HT-29 (cell line): ENCODE measurements at regions not wholly inside any gene's neighbourhood (a gene's known extent, or its start where the extent isn't known, plus 50 kb on each side); places are given as distances from the start of the nearest gene placed in this dataset.
"Not testable (repeated sequence)": the region's sequence is repeated elsewhere in the genome, so short reads cannot be mapped to it uniquely, and the experiment has no call there.

Experiments
- DNase-seq: peaks from one replicate; pipeline ENCODE4 v3.0.0-alpha.2; 2015; ENCODE audit warnings: low spot score

DNA sequence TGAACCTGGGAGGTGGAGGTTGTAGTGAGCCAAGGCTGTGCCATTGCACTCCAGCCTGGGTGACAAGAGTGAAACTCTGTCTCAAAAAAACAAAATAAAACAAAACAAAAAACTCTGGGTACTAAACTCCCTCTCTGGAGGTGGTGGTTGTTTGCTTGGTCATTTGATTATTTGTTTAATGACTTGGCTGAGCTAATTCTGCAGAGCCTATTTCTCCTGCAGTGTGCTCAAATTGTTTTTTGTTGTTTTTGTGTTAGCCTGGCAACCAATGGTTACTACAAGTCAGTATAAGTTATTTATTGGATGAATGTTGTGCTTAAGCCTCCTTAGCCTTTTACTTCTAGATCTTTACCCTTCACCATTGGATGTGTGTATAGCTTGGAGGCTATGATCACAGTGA lies 387.5 kb downstream of the ADCYAP1 start:
- DNase-seq, result peak; percentile 6

DNA sequence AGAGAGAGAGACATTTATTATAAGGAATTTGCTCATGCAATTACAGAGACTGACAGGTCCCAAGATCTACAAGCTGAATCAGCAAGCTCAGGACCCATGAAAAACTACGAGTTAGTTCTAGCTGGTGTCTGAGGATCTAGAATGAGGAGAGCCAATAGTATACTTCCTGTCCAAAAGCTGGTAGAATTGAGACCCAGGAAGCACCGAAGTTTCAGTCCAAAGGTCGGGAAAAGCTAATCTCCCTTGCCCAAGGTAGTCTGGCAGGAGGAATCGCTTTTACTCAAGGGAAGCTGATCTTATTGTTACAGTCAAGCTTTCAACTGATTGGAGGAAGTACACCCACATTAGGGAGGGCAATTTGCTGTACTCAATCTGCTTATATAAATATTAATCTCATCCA lies 389.6 kb downstream of the ADCYAP1 start:
- peak; percentile 67 for DNase-seq

DNA sequence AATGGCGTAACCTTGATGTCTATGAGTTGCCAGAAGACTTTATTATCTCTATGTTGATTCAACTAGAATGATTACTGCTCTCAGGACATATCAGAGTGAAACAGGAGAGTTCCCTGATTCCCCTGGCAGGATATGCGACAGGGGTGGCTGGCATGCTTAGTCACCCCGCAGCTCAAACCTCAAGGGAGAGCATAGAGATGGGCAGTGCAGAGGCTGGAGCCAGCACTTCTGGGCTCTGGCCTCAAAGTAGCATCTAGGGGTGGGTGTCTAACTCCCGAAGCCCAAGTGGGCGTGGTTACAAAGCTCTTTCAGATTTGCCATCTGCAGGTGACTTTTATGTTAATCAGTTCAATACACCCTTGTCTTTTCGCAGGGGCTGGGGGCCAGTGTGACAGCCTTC lies 391.6 kb downstream of the ADCYAP1 start:
- DNase-seq, result no peak

DNA sequence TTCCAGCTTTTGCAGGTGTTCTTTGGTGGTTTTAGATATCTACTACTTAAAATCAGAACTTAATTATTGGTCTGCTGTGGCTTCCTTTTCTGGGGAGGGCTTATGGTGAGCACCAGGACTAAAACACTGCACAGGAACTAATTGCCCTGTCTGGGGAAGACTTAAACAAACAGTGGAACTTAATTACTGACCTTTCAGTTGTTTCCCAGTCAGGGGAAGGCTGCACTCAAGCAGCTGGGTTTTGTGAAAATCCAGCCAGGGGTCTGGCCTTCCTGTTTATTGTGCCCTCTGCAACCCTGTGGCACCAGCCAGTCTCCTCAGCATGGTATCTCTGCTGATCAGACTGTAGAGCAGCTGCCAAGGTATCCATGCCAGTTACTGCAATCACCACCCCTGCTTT lies 398.2 kb downstream of the ADCYAP1 start:
- no peak for DNase-seq

DNA sequence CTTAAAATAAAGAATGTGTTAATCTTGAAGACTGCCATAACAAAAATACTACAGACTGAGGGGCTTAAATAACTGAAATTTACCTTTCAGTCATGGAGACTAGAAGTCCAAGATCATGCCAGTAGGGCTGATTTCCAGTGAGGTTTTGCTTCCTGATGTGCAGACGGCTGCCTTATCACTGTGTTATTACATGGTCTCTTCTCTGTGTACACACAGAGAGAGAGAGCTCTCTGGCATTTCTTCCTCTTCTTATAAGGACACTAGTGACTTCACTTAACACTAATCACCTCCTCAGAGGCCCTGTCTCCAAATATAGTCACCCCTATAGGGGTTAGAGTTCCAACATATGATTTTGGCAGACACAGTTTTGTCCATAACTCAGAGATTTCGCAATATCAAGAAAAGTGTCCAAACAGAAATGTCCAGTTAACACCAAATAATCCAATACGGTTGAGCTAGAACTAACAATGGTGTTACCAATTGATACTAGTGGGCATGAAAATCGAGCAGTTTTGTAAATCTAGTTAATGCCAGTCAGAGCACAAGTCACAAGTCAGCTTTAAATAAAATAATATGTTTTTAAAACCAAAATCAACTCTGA lies 399.8 kb downstream of the ADCYAP1 start:
- no peak for DNase-seq

DNA sequence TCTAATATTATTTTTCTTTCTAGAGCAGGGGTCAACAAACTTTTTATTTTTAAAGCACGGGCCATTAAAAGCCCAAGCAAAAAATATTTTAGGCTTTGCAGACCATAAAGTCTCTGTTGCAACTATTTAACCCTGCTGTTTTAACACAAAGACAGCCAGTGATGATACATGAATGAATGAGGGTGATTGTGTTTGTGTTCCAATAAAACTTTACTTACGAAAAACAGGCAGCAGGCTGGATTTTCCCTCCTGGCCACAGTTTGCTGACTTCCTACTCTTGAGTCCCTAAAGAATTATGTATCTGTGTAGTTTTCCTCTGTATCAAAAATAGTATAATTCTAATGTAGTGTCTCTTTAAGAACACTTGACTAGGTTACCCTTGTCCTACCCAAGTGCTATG lies 402.0 kb downstream of the ADCYAP1 start:
- no peak for DNase-seq

DNA sequence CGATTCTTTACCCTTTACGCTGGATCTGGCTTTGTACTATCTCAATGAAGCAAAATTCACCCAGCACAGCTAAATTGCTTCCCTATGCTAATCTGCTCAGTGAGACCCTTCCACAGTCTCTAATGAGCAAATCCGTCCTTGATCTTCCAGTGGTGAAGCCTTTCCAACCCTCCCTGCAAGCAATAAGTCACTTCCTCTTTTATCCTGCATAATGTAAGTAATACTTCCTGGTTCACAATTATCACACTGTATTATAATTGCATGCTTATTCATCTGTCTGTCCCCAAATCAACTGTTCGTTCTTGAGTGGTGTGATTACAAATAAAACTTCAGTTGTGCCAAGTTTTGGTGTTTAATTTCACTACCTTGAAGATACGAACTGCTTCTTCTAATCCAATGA lies 404.0 kb downstream of the ADCYAP1 start:
- DNase-seq, result no peak

DNA sequence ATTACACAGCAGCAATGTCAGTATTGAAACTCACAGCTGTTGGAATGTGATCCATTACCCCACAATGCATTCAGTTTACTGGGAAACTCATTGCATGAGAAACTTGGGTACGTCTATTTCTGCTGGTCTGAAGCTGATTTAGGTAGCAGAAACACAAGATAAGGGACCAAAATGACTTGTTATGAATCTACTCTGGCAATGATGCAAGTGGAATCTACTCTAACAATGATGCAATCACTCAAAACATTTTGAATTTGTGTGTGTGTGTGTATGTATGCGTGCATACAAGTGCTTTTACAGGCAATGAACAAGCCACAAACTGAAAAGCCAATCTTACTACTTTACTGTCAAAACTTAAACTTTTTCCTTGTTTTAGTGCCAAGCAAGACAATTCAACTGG lies 406.7 kb downstream of the ADCYAP1 start:
- DNase-seq, result no peak

DNA sequence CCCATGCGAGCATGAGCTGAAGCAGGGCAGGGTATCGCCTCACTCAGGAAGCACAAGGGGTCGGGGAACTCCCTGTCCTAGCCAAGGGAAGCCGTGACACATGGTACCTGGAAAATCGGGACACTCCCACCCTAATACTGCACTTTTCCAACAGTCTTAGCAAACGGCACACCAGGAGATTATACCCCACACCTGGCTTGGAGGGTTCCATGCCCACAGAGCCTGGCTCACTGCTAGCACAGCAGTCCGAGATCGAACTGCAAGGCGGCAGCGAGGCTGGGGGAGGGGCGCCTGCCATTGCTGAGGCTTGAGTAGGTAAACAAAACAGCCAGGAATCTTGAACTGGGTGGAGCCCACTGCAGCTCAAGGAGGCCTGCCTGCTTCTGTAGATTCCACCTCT lies 430.7 kb downstream of the ADCYAP1 start:
- DNase-seq, result not testable (repeated sequence)

DNA sequence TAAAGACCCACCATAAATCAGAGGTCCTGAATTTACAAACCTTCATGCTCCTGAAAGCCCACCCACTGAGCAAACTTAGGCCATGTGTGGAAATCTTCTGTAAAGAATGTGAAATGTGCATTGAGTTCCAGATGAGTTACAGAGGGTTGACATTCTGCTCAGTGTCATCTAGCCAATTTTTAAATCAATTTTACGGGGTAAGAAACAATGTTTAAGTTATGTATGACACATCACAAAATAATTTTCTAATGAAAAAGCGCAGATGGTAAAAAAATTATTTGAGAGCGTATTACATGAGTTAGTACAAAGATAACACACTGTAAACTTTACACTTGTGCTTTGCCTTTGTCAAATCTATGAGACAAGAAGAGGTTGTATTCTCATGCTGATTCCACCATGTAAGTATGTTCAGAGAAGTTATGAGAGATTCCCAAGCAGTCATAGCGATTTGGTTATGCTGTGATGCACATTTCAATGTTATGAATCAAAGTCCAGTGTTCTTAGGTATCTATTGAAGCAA lies 446.3 kb downstream of the ADCYAP1 start:
- no peak for DNase-seq

DNA sequence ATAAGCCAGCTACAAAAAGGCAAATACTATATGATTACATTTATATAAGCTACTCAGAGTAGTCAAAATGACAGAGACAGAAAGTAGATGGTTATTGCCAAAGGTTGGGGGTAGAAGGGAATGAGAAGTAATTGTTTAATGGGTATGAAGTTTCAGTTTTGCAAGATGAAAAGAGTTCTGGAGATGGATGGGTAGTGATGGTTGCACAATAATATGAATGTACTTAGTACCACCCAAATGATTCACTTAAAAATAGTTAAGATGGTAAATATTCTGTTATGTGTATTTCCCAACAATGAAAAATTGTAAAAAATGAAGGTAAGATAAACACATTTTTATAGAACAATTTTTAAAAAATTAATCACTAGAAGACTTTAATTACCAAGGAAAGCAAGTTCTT lies 448.4 kb downstream of the ADCYAP1 start:
- DNase-seq, result no peak

DNA sequence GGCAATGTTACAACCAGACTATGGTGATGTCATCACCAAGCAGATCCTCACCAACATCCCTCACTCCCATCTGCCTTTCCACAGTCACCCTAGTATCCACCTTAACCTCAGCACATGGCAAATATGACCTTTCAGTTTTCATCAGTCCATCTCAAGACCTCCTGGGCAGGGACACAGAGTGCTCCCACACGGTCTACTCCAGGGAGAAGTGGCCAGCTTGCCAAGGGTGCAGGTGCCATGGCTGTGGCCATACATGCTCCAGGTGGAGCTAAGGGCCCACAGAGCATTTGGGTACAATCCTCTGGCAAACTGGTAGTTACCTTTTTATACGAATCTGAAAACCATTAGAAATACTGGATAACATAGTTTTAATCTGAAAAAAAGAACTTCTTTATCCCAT lies 453.1 kb downstream of the ADCYAP1 start:
- no peak for DNase-seq

DNA sequence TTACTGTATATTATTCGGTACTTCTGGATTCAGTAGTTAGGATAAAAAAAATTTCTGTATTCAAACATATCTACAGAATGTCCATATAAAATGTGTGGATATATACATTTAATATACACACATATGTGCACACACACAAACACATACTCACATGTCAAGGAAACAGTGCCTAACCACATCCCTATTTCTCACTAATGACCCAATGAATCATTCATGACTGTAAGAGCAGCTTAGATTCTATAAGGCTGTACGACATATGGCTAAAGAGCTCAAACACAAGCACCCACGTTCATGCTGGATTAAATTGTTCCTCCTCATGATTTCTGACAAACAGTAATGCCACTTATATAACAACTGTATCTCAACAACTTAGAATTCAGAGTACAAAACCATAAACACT lies 457.3 kb downstream of the ADCYAP1 start:
- DNase-seq, result no peak

DNA sequence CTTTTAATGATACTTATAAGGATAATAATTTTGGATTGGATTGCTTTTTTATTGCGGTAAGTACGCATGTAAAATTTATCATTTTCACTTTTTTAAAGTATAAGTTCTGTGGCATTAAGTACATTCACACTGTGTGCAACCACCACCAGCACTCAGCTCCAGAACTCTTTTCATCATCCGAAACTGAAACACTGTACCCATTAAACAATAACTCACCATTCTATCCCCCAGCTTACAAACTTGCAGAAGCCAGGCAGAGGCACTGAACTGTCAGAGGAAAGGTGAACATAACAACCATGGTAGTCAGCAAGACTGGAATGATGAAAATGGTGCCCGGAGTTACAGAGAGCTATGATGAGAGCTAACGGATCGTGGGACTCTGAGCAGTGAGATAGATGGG lies 465.9 kb downstream of the ADCYAP1 start:
- DNase-seq, result no peak

DNA sequence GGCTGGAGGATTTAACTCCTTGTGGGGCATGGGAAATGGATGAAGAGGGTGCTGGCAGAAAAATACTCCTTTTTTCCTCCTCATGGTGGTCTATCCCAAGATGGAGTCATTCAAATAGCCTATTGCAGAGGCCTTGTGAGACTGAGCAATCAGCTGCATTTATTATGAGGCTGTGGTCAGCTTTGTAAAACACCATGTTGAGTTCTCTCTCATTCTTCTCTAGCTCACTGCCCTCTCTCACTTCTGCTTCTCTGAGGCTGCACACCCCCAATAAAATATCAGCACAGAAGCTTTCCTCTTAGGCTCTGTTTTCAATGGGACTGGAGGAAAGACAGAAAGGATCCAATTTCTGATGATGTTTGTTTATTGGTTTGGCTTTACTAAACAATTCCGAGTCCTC lies 467.1 kb downstream of the ADCYAP1 start:
- DNase-seq, result no peak

DNA sequence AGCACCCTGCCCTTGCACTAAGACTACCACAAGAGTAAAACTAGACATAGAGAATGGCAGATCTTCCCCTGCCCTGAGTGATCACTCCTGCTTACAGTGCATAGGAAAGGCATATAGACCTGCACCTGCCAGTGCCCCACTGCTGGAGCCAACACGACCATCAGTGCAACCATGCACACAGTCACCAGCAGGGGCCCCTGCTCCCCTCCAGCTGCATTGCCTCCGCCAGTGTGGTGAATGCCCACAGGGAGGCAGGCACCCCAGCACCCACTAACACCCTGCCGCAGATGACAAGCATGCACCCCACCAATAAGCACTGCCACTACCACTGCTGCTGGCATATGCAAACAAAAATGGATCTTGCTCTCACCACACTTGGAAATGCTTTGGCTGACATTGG lies 478.8 kb downstream of the ADCYAP1 start:
- DNase-seq, result peak; percentile 5

DNA sequence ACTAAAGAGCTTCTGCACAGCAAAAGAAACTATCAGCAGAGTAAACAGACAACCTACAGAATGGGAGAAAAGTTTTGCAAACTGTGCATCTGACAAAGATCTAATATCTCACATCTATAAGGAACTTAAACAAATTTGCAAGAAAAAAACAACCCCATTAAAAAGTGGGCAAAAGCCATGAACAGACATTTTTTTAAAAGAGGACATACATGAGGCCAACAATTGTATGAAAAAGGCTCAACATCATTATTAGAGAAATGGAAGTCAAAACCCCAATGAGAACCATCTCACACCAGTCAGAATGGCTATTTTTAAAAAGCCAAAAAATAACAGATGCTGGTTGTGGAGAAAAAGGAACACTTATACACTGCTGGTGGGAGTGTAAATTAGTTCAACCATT lies 483.8 kb downstream of the ADCYAP1 start:
- DNase-seq, result not testable (repeated sequence)

DNA sequence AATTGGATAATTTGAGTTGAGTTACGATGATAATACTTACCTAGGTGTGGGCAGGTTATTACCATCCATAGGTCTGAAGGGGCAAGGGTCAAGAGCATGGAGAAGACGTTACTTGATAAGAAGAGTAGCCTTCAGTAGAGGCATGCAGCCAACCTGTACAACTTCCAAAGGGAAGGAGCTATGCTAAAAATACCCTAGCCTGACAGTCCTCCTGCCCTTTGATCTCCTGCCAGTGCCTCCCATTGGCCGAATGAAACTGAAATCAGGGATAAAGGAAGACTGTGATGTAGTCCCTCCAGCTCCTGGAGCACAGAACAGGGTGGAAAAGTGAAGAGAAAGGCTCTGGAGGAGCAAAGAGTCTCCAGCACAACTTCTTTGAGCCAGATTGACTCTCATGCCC lies 487.4 kb downstream of the ADCYAP1 start:
- no peak for DNase-seq

DNA sequence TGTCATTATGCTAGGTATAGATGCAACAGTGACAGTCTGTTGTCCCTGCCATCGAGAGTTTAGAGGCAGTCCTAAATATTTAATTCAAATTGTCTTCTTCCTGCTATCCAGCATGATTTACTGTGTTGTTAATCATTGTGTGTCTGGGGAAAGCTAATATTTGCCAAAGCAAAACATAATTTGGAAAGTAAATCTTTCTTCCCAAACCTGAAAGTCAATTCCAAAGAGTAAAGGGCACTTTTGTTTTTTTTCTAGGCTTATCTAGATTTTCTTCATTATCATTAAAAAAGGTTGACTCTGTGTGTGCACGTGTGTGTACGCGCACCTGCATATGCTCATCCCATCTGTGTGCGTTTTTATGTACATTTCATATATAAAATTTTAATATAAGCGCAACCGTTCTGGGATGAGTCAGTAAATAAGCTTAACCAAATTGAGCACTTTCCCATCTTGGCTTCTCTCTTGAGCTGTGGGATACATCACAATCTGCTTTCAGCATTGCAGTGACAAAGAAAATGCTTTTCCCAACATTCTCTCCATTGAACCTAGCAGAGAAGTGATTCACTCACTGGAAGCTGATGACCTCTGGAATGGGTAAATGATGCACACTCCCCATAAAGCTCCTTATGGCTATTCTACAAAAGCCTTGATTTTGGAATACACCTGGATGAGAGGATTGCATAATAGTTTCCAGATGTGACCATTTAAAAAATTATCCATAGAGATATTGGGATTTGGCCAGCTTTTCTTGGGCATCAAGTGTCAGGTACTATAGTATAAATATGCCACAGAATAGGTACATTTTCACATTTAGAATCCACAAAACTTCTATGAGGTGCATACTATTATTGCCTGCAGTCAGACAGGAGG lies 488.4 kb downstream of the ADCYAP1 start:
- DNase-seq, result no peak

DNA sequence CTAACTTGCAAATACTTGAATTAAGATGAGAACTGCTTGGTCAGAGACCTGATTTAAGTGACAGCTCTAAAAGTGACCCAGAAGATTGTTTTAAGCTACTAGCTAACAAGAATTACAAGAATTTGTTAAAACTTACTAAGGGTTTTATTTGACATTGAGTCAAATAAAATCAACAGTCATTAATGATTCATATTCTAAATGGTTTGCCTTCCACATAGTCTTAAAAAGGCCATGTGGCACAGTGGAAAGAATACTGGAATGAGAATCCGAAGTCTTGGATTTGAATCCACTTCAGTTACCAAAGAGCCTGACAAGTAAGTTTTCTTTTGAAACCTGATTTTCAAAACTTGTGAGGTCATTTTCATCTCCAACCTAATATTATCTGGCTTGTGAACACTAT lies 489.3 kb downstream of the ADCYAP1 start:
- DNase-seq, result no peak

DNA sequence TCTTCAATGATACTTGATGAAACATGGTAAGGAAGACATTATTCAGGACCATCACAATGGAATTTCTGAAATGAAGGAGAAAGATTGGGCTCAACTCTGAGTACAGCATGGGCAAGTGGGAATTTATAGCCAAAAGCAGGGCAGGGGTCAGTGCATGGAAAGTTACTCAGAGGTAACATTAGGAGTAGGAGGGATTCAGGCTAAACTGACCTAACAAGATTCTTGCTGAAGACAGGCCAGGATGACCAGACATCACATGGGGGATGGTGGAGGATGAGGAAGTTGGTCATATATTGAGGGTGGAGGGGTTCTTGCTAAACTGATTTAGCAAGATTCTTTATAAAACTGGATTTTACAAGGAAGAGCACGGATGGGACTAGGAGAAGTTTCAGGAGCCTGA lies 489.8 kb downstream of the ADCYAP1 start:
- DNase-seq, result no peak

DNA sequence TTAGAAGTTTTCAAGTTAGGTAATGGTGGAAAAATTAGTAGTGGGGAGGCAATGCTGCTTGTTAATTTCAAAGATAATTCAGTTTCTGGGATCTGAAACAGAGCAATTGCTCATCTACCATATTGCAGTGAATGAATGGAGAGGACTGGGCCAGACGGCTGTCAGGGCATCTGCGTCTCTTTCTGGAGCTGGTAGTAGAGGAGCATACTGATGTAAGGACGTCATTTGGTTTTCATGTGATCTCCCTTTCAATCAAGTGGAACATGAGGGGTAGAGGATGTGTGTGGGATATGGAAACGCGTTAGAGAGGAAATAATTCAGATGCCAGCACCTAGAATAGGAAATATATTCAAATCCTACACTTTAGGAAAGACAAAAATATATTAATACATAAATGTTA lies 490.3 kb downstream of the ADCYAP1 start:
- no peak for DNase-seq

DNA sequence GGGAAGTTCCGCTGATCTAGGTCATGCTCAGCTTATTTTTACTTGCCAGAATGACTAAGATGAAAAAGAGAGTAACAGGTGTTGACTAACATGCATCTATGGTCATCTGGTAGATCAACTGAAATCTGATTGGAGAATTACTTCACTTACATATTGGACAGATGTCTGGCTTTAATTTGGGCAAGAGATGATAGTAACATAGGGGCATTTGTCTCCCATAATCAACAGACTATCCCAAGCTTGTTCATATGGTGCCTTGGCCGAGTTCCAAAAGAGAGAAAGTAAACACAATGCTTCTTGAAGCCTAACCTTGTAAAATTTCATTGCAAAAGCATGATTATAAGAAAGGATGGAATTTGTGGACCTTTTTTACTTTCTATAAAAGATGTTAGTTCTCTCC lies 503.7 kb downstream of the ADCYAP1 start:
- peak; percentile 9 for DNase-seq
